ENCODE measurements at regions not wholly inside any gene's neighbourhood (a gene's known extent, or its start where the extent isn't known, plus 50 kb on each side); places are given as distances from the start of the nearest gene placed in this dataset.
"Not testable (repeated sequence)": the region's sequence is repeated elsewhere in the genome, so short reads cannot be mapped to it uniquely, and the experiment has no call there.

GRCh38 chr13:23007426-23007825 lies 173.4 kb upstream of the SGCG start:
- Histone ChIP-seq H3K9me3 (ENCODE audit: control insufficient read depth in 1 of 2, low read length in 2 of 2) (peaks cover 0 to 3% of the 10 kb centered on the region in 2 donors), H3K27me3 (ENCODE audit: low read depth, low read length) (no peaks in the 10 kb centered on the region), H3K4me1 (ENCODE audit: control insufficient read depth in 1 of 2, insufficient read depth in 2 of 2, low read length in 2 of 2) (no peaks in the 10 kb centered on the region), H3K27ac (ENCODE audit: low read length) (no peak overlapping the region), H3K36me3 (ENCODE audit: control insufficient read depth in 1 of 2, insufficient read depth in 2 of 2, low read length in 2 of 2) (no peaks in the 10 kb centered on the region), H3K4me3 (ENCODE audit: low read depth in 1 of 2, low read length in 2 of 2) (no peak overlapping the region)

GRCh38 chr13:23018143-23018542 lies 162.6 kb upstream of the SGCG start:
- Histone ChIP-seq H3K27me3 (ENCODE audit: low read depth, low read length) (no peaks in the 10 kb centered on the region), H3K4me1 (ENCODE audit: control insufficient read depth in 1 of 2, insufficient read depth in 2 of 2, low read length in 2 of 2) (no peaks in the 10 kb centered on the region), H3K9me3 (ENCODE audit: control insufficient read depth in 1 of 2, low read length in 2 of 2) (no peaks in the 10 kb centered on the region), H3K27ac (ENCODE audit: low read length) (no peak overlapping the region), H3K4me3 (ENCODE audit: low read depth in 1 of 2, low read length in 2 of 2) (no peak overlapping the region), H3K36me3 (ENCODE audit: control insufficient read depth in 1 of 2, insufficient read depth in 2 of 2, low read length in 2 of 2) (no peaks in the 10 kb centered on the region)

- Histone ChIP-seq H3K36me3 (ENCODE audit: control insufficient read depth in 1 of 2, insufficient read depth in 2 of 2, low read length in 2 of 2) (no peaks in the 10 kb centered on the region), H3K4me3 (ENCODE audit: low read depth in 1 of 2, low read length in 2 of 2) (no peak overlapping the region), H3K4me1 (ENCODE audit: control insufficient read depth in 1 of 2, insufficient read depth in 2 of 2, low read length in 2 of 2) (no peaks in the 10 kb centered on the region), H3K27me3 (ENCODE audit: low read depth, low read length) (no peaks in the 10 kb centered on the region), H3K9me3 (ENCODE audit: control insufficient read depth in 1 of 2, low read length in 2 of 2) (no peaks in the 10 kb centered on the region), H3K27ac (ENCODE audit: low read length) (no peak overlapping the region)
These were observed 160.4 kb upstream of the SGCG start for GRCh38 chr13:23020246-23020843.

- H3K4me1 ChIP-seq (ENCODE audit: control insufficient read depth in 1 of 2, insufficient read depth in 2 of 2, low read length in 2 of 2), result no peaks in the 10 kb centered on the region
- H3K27me3 ChIP-seq (ENCODE audit: low read depth, low read length), result no peaks in the 10 kb centered on the region
- no peaks in the 10 kb centered on the region for H3K9me3 ChIP-seq (ENCODE audit: control insufficient read depth in 1 of 2, low read length in 2 of 2)
- H3K4me3 ChIP-seq (ENCODE audit: low read depth in 1 of 2, low read length in 2 of 2), result no peak overlapping the region
- H3K27ac ChIP-seq (ENCODE audit: low read length), result no peak overlapping the region
- H3K36me3 ChIP-seq (ENCODE audit: control insufficient read depth in 1 of 2, insufficient read depth in 2 of 2, low read length in 2 of 2), result no peaks in the 10 kb centered on the region
These were observed 158.9 kb upstream of the SGCG start for GRCh38 chr13:23021906-23022305.

- H3K9me3 ChIP-seq (ENCODE audit: control insufficient read depth in 1 of 2, low read length in 2 of 2), result no peaks in the 10 kb centered on the region
- H3K27ac ChIP-seq (ENCODE audit: low read length), result no peak overlapping the region
- H3K36me3 ChIP-seq (ENCODE audit: control insufficient read depth in 1 of 2, insufficient read depth in 2 of 2, low read length in 2 of 2), result no peaks in the 10 kb centered on the region
- no peak overlapping the region for H3K4me3 ChIP-seq (ENCODE audit: low read depth in 1 of 2, low read length in 2 of 2)
- no peaks in the 10 kb centered on the region for H3K27me3 ChIP-seq (ENCODE audit: low read depth, low read length)
- no peaks in the 10 kb centered on the region for H3K4me1 ChIP-seq (ENCODE audit: control insufficient read depth in 1 of 2, insufficient read depth in 2 of 2, low read length in 2 of 2)
These were observed 158.1 kb upstream of the SGCG start for GRCh38 chr13:23022704-23023103.

GRCh38 chr13:23025864-23026608 lies 154.7 kb upstream of the SGCG start:
- no peak overlapping the region for H3K4me3 ChIP-seq (ENCODE audit: low read depth in 1 of 2, low read length in 2 of 2)
- H3K9me3 ChIP-seq (ENCODE audit: control insufficient read depth in 1 of 2, low read length in 2 of 2), result no peaks in the 10 kb centered on the region
- no peaks in the 10 kb centered on the region for H3K36me3 ChIP-seq (ENCODE audit: control insufficient read depth in 1 of 2, insufficient read depth in 2 of 2, low read length in 2 of 2)
- H3K27ac ChIP-seq (ENCODE audit: low read length), result no peak overlapping the region
- no peaks in the 10 kb centered on the region for H3K27me3 ChIP-seq (ENCODE audit: low read depth, low read length)
- H3K4me1 ChIP-seq (ENCODE audit: control insufficient read depth in 1 of 2, insufficient read depth in 2 of 2, low read length in 2 of 2), result no peaks in the 10 kb centered on the region

- Histone ChIP-seq H3K36me3 (ENCODE audit: control insufficient read depth in 1 of 2, insufficient read depth in 2 of 2, low read length in 2 of 2) (no peaks in the 10 kb centered on the region), H3K27ac (ENCODE audit: low read length) (no peak overlapping the region), H3K9me3 (ENCODE audit: control insufficient read depth in 1 of 2, low read length in 2 of 2) (no peaks in the 10 kb centered on the region), H3K4me3 (ENCODE audit: low read depth in 1 of 2, low read length in 2 of 2) (no peak overlapping the region), H3K27me3 (ENCODE audit: low read depth, low read length) (no peaks in the 10 kb centered on the region), H3K4me1 (ENCODE audit: control insufficient read depth in 1 of 2, insufficient read depth in 2 of 2, low read length in 2 of 2) (no peaks in the 10 kb centered on the region)
These were observed 141.4 kb upstream of the SGCG start for GRCh38 chr13:23039266-23039935.

GRCh38 chr13:23042181-23042580 lies 138.6 kb upstream of the SGCG start:
- no peaks in the 10 kb centered on the region for H3K9me3 ChIP-seq (ENCODE audit: control insufficient read depth in 1 of 2, low read length in 2 of 2)

GRCh38 chr13:23044906-23045305 lies 135.9 kb upstream of the SGCG start:
- H3K36me3 ChIP-seq (ENCODE audit: control insufficient read depth in 1 of 2, insufficient read depth in 2 of 2, low read length in 2 of 2), result no peaks in the 10 kb centered on the region
- no peaks in the 10 kb centered on the region for H3K9me3 ChIP-seq (ENCODE audit: control insufficient read depth in 1 of 2, low read length in 2 of 2)

More at GRCh38 chr13:23042181-23042580, 138.6 kb upstream of the SGCG start:
- Histone ChIP-seq H3K36me3 (ENCODE audit: control insufficient read depth in 1 of 2, insufficient read depth in 2 of 2, low read length in 2 of 2) (no peaks in the 10 kb centered on the region), H3K4me1 (ENCODE audit: control insufficient read depth in 1 of 2, insufficient read depth in 2 of 2, low read length in 2 of 2) (no peaks in the 10 kb centered on the region), H3K27me3 (ENCODE audit: low read depth, low read length) (no peaks in the 10 kb centered on the region), H3K4me3 (ENCODE audit: low read depth in 1 of 2, low read length in 2 of 2) (no peak overlapping the region), H3K27ac (ENCODE audit: low read length) (no peak overlapping the region)

GRCh38 chr13:23050126-23050525 lies 130.7 kb upstream of the SGCG start:
- no peak overlapping the region for H3K4me3 ChIP-seq (ENCODE audit: low read depth in 1 of 2, low read length in 2 of 2)
- H3K4me1 ChIP-seq (ENCODE audit: control insufficient read depth in 1 of 2, insufficient read depth in 2 of 2, low read length in 2 of 2), result no peaks in the 10 kb centered on the region
- no peaks in the 10 kb centered on the region for H3K36me3 ChIP-seq (ENCODE audit: control insufficient read depth in 1 of 2, insufficient read depth in 2 of 2, low read length in 2 of 2)
- no peak overlapping the region for H3K27ac ChIP-seq (ENCODE audit: low read length)
- no peaks in the 10 kb centered on the region for H3K27me3 ChIP-seq (ENCODE audit: low read depth, low read length)
- H3K9me3 ChIP-seq (ENCODE audit: control insufficient read depth in 1 of 2, low read length in 2 of 2), result no peaks in the 10 kb centered on the region

More at GRCh38 chr13:23044906-23045305, 135.9 kb upstream of the SGCG start:
- no peaks in the 10 kb centered on the region for H3K27me3 ChIP-seq (ENCODE audit: low read depth, low read length)
- H3K27ac ChIP-seq (ENCODE audit: low read length), result no peak overlapping the region
- H3K4me1 ChIP-seq (ENCODE audit: control insufficient read depth in 1 of 2, insufficient read depth in 2 of 2, low read length in 2 of 2), result no peaks in the 10 kb centered on the region
- no peak overlapping the region for H3K4me3 ChIP-seq (ENCODE audit: low read depth in 1 of 2, low read length in 2 of 2)

GRCh38 chr13:23053711-23054110 lies 127.1 kb upstream of the SGCG start:
- not testable (repeated sequence) for H3K36me3 ChIP-seq (ENCODE audit: control insufficient read depth in 1 of 2, insufficient read depth in 2 of 2, low read length in 2 of 2); H3K27me3 ChIP-seq (ENCODE audit: low read depth, low read length); H3K4me1 ChIP-seq (ENCODE audit: control insufficient read depth in 1 of 2, insufficient read depth in 2 of 2, low read length in 2 of 2); H3K4me3 ChIP-seq (ENCODE audit: low read depth in 1 of 2, low read length in 2 of 2); H3K9me3 ChIP-seq (ENCODE audit: control insufficient read depth in 1 of 2, low read length in 2 of 2); H3K27ac ChIP-seq (ENCODE audit: low read length)
